ENCODE measurements at regions not wholly inside any gene's neighbourhood (a gene's known extent, or its start where the extent isn't known, plus 50 kb on each side); places are given as distances from the start of the nearest gene placed in this dataset.

- Histone ChIP-seq H3K27ac (ENCODE audit: low read depth in 1 of 2, low read length in 1 of 2) (no peak overlapping the region), H3K9me3 (ENCODE audit: control insufficient read depth in 4 of 4, insufficient read depth in 3 of 4, low read length in 3 of 4) (no peaks in the 10 kb centered on the region), H3K9ac (ENCODE audit: insufficient read depth in 1 of 2, low read length in 2 of 2) (no peak overlapping the region), H3K4me3 (no peak overlapping the region), H3K36me3 (ENCODE audit: control insufficient read depth in 4 of 4, insufficient read depth in 4 of 4, low read length in 4 of 4) (no peaks in the 10 kb centered on the region), H3K4me1 (ENCODE audit: control insufficient read depth in 5 of 5, insufficient read depth in 5 of 5, low read length in 5 of 5) (no peaks in the 10 kb centered on the region), H3K27me3 (ENCODE audit: control insufficient read depth in 3 of 3, insufficient read depth in 3 of 3, low read length in 2 of 3) (no peaks in the 10 kb centered on the region)
- DNase-seq (no peak), ATAC-seq (ENCODE audit: insufficient read depth, low FRiP score) (no peak)
- WGBS, 2 donors = 82 to 92% methylated on average over 6 of the region's 6 CpGs
- no peak for TF ChIP-seq CTCF (IDR thresholded peaks at IDR 0.05; ENCODE audit: control extremely low read depth, extremely low read depth)
Observed at GRCh38 chr18:67151366-67151765, 365.2 kb downstream of the DSEL start.

GRCh38 chr18:67145586-67146292 lies 370.8 kb downstream of the DSEL start:
- no peaks in the 10 kb centered on the region for H3K4me1 ChIP-seq (ENCODE audit: control insufficient read depth in 5 of 5, insufficient read depth in 5 of 5, low read length in 5 of 5)
- H3K27ac ChIP-seq (ENCODE audit: low read depth in 1 of 2, low read length in 1 of 2) = no peak overlapping the region
- no peaks in the 10 kb centered on the region for H3K36me3 ChIP-seq (ENCODE audit: control insufficient read depth in 4 of 4, insufficient read depth in 4 of 4, low read length in 4 of 4)
- no peak for TF ChIP-seq CTCF (IDR thresholded peaks at IDR 0.05; ENCODE audit: control extremely low read depth, extremely low read depth)
- DNase-seq = no peak
- ATAC-seq (ENCODE audit: insufficient read depth, low FRiP score) = no peak
- H3K9ac ChIP-seq (ENCODE audit: insufficient read depth in 1 of 2, low read length in 2 of 2) = no peak overlapping the region
- no peaks in the 10 kb centered on the region for H3K27me3 ChIP-seq (ENCODE audit: control insufficient read depth in 3 of 3, insufficient read depth in 3 of 3, low read length in 2 of 3)
- 79 to 85% methylated on average over 9 of the region's 9 CpGs for WGBS, 2 donors
- H3K9me3 ChIP-seq (ENCODE audit: control insufficient read depth in 4 of 4, insufficient read depth in 3 of 4, low read length in 3 of 4) = no peaks in the 10 kb centered on the region
- H3K4me3 ChIP-seq = no peak overlapping the region

- DNase-seq (no peak), ATAC-seq (ENCODE audit: insufficient read depth, low FRiP score) (no peak)
- Histone ChIP-seq H3K27me3 (ENCODE audit: control insufficient read depth in 3 of 3, insufficient read depth in 3 of 3, low read length in 2 of 3) (no peaks in the 10 kb centered on the region), H3K9me3 (ENCODE audit: control insufficient read depth in 4 of 4, insufficient read depth in 3 of 4, low read length in 3 of 4) (no peaks in the 10 kb centered on the region), H3K4me3 (no peak overlapping the region), H3K4me1 (ENCODE audit: control insufficient read depth in 5 of 5, insufficient read depth in 5 of 5, low read length in 5 of 5) (no peaks in the 10 kb centered on the region), H3K36me3 (ENCODE audit: control insufficient read depth in 4 of 4, insufficient read depth in 4 of 4, low read length in 4 of 4) (no peaks in the 10 kb centered on the region), H3K9ac (ENCODE audit: insufficient read depth in 1 of 2, low read length in 2 of 2) (no peak overlapping the region), H3K27ac (ENCODE audit: low read depth in 1 of 2, low read length in 1 of 2) (no peak overlapping the region)
- 85 to 90% methylated on average over 4 of the region's 4 CpGs for WGBS, 2 donors
- no peak for TF ChIP-seq CTCF (IDR thresholded peaks at IDR 0.05; ENCODE audit: control extremely low read depth, extremely low read depth)
Observed at GRCh38 chr18:67144329-67144728, 372.2 kb downstream of the DSEL start.

- Histone ChIP-seq H3K27me3 (ENCODE audit: control insufficient read depth in 3 of 3, insufficient read depth in 3 of 3, low read length in 2 of 3) (no peaks in the 10 kb centered on the region), H3K9me3 (ENCODE audit: control insufficient read depth in 4 of 4, insufficient read depth in 3 of 4, low read length in 3 of 4) (no peaks in the 10 kb centered on the region), H3K4me1 (ENCODE audit: control insufficient read depth in 5 of 5, insufficient read depth in 5 of 5, low read length in 5 of 5) (no peaks in the 10 kb centered on the region), H3K27ac (ENCODE audit: low read depth in 1 of 2, low read length in 1 of 2) (no peak overlapping the region), H3K4me3 (no peak overlapping the region), H3K9ac (ENCODE audit: insufficient read depth in 1 of 2, low read length in 2 of 2) (no peak overlapping the region), H3K36me3 (ENCODE audit: control insufficient read depth in 4 of 4, insufficient read depth in 4 of 4, low read length in 4 of 4) (no peaks in the 10 kb centered on the region)
- no peak for TF ChIP-seq CTCF (IDR thresholded peaks at IDR 0.05; ENCODE audit: control extremely low read depth, extremely low read depth)
- ATAC-seq (ENCODE audit: insufficient read depth, low FRiP score) = no peak
- no peak for DNase-seq
- 58 to 77% methylated on average over 5 of the region's 5 CpGs for WGBS, 2 donors
Observed at GRCh38 chr18:67143028-67143427, 373.5 kb downstream of the DSEL start.
